GM12873 (cell line): ENCODE measurements at regions not wholly inside any gene's neighbourhood (a gene's known extent, or its start where the extent isn't known, plus 50 kb on each side); places are given as distances from the start of the nearest gene placed in this dataset.

ENCODE experiments used
- TF ChIP-seq, protein P1 (sequence below): IDR thresholded peaks from 2 replicates; pipeline ENCODE4 v1.5.1; 2012; ENCODE audit warnings: low read depth, mild to moderate bottlenecking, moderate library complexity, low read length, control low read depth; ENCODE audit not compliant: insufficient read depth; ENCODE audit errors: missing control alignments

DNA sequence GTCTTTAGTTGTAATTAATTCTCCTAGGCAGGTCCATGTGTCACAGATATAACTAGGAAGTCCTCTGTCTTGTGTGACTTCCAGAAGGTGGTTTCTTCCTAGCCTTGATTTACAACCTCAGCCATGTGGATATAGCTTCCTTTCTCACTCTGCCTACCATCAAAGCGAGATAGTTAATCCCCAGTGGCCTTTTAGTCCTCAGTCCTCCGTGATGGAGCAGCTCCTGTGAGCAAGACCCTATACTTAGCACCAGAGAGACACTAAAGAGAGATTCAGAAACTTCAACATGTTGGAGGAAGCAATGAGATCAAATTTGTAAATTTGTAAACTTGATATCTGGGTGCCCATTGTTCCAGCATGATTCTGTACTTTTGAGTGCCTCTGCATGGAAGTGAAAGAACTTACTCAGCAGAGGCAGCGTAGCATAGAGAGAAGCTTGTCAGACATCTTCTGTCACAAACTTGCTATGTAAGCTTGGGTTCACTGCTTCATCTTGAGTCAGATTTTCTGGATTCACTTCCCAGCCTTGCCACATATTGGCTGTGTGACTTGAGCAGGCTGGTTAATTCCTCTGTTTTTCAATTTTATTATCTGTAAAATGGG, 170.2 kb upstream of the NR3C1 start:
- TF ChIP-seq, protein P1, sequence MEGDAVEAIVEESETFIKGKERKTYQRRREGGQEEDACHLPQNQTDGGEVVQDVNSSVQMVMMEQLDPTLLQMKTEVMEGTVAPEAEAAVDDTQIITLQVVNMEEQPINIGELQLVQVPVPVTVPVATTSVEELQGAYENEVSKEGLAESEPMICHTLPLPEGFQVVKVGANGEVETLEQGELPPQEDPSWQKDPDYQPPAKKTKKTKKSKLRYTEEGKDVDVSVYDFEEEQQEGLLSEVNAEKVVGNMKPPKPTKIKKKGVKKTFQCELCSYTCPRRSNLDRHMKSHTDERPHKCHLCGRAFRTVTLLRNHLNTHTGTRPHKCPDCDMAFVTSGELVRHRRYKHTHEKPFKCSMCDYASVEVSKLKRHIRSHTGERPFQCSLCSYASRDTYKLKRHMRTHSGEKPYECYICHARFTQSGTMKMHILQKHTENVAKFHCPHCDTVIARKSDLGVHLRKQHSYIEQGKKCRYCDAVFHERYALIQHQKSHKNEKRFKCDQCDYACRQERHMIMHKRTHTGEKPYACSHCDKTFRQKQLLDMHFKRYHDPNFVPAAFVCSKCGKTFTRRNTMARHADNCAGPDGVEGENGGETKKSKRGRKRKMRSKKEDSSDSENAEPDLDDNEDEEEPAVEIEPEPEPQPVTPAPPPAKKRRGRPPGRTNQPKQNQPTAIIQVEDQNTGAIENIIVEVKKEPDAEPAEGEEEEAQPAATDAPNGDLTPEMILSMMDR = no peak

DNA sequence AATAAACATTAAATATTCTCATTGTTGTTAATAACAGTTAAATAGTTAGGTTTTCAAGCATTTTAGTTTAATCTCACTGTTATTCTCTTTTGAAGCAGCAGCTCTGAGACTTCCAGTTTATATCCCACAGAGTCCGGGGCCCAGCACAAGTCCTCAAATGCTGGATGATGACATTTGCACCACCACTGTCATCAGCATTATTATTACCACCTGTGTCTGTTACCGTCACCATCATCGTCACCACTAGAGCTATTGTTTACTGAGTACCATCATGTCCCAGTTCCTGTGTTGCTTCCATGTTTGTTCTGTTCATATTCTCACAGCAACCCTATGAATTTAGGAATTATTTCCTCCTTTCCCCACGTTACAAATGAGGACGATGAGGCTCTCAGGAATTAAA, 169.2 kb upstream of the NR3C1 start:
- TF ChIP-seq, protein P1 = no peak

DNA sequence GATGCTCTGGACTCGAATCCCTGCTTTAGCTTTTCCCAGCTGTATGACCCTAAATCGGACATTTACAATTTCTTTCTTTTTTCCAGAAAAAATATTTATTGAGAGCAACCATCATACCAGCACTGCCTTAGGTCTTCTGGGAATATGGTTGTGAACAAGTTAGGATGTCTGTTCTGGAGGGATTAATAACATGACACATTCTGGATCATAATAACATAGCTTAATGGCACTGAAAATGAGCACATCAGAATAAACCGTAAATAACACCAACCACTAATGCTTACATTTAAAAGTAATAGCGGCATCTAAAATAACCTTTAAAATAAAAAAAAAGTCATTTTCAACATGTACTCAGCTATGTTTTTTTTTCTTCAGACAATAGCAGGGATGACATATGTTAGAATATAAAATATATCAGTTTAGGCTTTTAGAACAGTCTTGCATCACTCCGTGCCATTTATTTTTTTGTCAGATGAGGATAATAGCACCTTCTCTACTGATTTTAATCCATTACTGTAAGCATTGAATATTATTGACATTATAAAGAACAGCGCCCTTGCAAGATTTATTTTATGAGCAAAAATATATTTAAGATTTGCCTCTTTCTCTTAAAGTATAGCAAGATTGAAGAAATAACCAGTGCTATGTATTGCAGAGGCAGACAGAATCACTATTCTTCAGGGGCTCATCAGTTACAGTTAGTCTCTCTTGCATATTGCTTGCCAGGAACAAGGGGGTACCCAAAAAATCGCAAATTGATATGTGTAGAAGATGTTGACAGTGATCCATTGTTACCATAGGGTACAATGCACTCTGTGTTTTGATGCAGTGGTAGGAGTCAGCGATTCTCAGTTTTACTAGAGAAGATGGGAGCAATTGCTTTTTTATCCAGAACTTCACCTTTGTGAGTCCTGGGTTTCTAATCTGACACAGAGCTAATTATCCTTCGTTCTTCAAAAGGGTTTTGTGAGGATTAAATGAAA, 168.4 kb upstream of the NR3C1 start:
- TF ChIP-seq, protein P1 = no peak

DNA sequence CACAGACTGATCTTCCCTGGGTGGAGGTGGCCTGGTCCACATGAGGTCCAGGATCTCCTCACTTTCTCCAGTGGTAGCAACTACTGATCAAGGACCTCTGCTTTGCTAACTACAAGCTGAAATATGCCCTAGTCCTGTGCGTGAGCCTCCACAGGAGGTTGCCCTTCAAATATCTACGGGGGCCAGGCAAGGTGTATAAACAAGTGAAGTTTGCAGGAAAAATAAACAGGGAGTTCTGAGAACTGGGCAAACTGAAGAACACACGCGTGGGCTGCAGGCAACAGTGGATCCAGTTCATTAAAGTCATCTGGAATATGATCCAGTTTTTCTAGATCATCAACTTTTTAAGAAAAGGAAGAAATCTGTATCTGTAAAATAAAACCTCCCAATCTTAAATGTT, 167.5 kb upstream of the NR3C1 start:
- TF ChIP-seq, protein P1 = no peak

DNA sequence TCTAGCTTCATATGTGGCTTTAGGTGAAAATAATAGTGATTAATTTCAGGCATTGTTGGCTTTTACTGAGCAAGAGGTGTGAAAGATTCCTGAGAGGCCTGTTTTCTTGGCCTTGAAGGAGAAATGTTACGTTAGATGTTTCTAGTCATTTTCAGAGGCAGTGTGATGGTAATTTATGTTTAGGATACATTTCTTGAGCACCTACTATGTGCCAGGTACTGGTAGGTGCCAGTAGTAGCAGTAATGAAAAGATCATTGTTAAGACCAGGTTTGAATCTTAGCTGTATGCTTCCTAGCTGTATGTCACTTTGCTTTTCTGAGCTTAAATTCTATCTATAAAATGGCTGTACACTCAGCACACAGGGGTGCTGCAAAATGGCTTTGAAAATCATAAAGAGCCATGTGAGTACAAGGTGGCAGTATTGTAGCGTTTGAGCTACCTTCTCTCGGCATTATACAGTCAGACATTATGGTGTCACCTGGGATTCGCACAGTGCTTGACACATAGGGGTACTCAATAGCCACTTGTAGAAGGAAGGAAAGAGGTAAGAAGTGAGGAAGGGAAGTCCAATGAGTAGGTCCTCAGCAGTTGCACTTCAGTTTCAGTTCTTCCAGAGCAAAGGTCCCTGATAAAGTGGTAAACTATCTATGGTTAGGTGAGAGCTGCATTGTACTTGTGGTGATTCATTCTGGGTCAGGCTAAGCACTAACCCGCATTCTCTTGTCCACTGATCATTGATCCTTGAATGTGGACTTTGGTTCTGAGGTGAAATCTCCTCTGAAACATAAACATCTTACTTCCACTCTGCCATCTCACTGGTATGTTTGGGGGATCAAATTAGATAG, 166.5 kb upstream of the NR3C1 start:
- TF ChIP-seq, protein P1 = no peak

DNA sequence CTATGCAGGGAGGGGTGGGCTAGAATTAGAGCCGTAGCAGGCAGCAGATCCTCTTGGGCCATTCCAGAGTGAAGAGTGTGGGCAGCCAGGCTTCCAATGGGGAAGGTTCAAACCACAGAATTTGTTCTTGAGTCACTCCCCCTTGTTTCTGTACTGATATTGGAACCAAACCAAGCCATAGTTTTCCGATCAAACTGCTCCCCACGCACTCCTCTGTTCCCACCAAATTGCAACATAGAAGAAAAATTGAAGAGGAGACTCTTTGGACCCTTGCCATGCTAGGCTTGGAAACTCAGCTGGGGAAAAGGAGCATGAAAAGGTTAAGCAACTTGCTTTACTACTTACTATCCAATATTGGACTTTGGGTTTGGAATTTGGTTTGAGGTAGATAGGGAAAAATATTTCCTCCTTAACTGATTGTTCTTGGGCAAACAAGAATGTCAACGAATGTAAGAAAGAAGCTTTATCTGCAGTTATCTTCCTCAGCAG, 165.8 kb upstream of the NR3C1 start:
- TF ChIP-seq, protein P1 = no peak
